AG04450 (cell line): ENCODE measurements at regions not wholly inside any gene's neighbourhood (a gene's known extent, or its start where the extent isn't known, plus 50 kb on each side); places are given as distances from the start of the nearest gene placed in this dataset.

Source experiments
- CTCF ChIA-PET: fragments of 300-600, 350-600 bp; formaldehyde crosslinking; extraction: SDS; loops from one replicate; lab custom pipeline; 2022; ENCODE audit warnings: antibody characterized with exemption, inconsistent platforms; lab: Charles Lee
- POLR2A ChIA-PET: fragments of 350-600 bp; formaldehyde crosslinking; extraction: SDS; loops from one replicate; lab custom pipeline; 2021; ENCODE audit warnings: antibody characterized with exemption, inconsistent platforms; lab: Yijun Ruan, JAX
- DNase-seq: peaks from one replicate; pipeline ENCODE4 v3.0.0-alpha.2; 2011; ENCODE audit warnings: low read depth, low spot score
- H3K27ac ChIP-seq: one replicate; pipeline ENCODE4 v1.5.1; 2012; ENCODE audit warnings: low read depth, low read length, control low read depth
- H3K27me3 ChIP-seq: one replicate; pipeline ENCODE4 v1.6.0; 2012; ENCODE audit warnings: low read length; ENCODE audit not compliant: control insufficient read depth, insufficient read depth
- H3K4me3 ChIP-seq: 2 replicates; pipeline ENCODE4 v1.5.1; 2011; ENCODE audit warnings: mild to moderate bottlenecking, low read depth, low read length, control low read depth
- H3K9me3 ChIP-seq: 2 replicates; pipeline ENCODE4 v1.5.1; 2012; ENCODE audit warnings: low read length; ENCODE audit not compliant: control insufficient read depth, insufficient read depth
- CTCF ChIP-seq: IDR thresholded peaks from 2 replicates; pipeline ENCODE4 v1.5.1; 2011; ENCODE audit warnings: low read depth, low read length, control low read depth, inconsistent platforms

- no peak for DNase-seq
- no peak for TF ChIP-seq CTCF
- Histone ChIP-seq H3K4me3 (no peak overlapping the region), H3K27me3 (peaks cover 27% of the 10 kb centered on the region), H3K27ac (no peak overlapping the region), H3K9me3 (no peaks in the 10 kb centered on the region; the same call in 1 of the 2 replicates)
- POLR2A ChIA-PET = no interaction called here
- CTCF ChIA-PET = interaction anchor here (0.8 kb wide), 1 partner anchor 381 kb away, joined by 3 read pairs; no protein-coding TSS in a partner anchor
These were observed 211.2 kb downstream of the RBFOX3 start for GRCh38 chr17:79399610-79400144.

DNA sequence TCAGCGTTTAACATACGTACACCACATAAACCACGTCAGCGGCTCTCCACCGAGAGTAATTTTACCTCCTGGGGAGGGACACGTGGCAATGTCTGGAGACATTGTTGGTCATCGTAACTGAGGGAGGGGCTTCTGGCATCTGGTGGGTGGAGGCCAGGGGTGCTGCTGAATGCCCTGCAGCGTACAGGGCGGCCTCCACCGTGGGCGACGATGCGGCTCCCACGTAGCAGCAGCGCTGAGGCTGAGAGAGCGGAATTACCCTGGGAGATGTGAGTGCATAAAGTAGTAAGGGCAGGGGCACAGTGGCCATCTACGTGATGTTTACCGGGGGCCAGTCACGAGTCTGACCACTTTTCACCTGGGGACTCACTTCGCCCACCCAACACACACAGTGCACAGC lies 212.4 kb downstream of the RBFOX3 start:
- H3K27ac ChIP-seq = no peak overlapping the region
- no peak overlapping the region for H3K4me3 ChIP-seq
- ChIA-PET POLR2A (no interaction called here), CTCF (interaction anchor here (0.8 kb wide), 1 partner anchor 378 kb away, joined by 3 read pairs; no protein-coding TSS in a partner anchor)
- no peaks in the 10 kb centered on the region; the same call in 1 of the 2 replicates for H3K9me3 ChIP-seq
- TF ChIP-seq CTCF = no peak
- no peak for DNase-seq
- peaks cover 27% of the 10 kb centered on the region for H3K27me3 ChIP-seq

GRCh38 chr17:79396696-79397095 lies 214.2 kb downstream of the RBFOX3 start:
- no peak for TF ChIP-seq CTCF
- Histone ChIP-seq H3K4me3 (no peak overlapping the region), H3K27ac (no peak overlapping the region), H3K9me3 (no peaks in the 10 kb centered on the region; the same call in 1 of the 2 replicates), H3K27me3 (peaks cover 27% of the 10 kb centered on the region)
- DNase-seq = no peak
- ChIA-PET CTCF (interaction anchor here (1.8 to 10.8 kb wide), 2 partner anchors 310 to 351 kb away, joined by 5 to 221 read pairs; no protein-coding TSS in a partner anchor), POLR2A (no interaction called here)

DNA sequence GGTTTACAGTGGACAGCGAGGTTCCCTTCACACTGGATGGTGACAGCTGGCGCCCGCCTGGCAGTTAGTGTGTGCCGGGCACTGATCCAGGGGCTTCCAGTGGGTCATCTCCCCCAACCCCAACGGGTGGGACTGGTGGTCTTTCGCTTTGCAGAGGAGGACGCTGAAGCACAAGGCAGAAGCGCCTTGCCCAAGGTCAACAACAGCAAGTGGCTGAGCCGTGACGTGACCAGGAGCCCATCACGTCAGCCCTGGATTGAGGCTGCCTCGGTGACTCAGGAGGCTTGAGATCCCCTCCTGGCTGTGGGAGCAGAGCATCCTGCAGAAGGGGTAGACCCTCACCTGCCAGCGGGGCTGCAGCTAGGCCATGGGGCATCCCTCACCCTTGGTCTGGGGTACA lies 215.3 kb downstream of the RBFOX3 start:
- no peak overlapping the region for H3K4me3 ChIP-seq
- ChIA-PET POLR2A (no interaction called here), CTCF (interaction anchor here (10.8 kb wide), 1 partner anchor 309 kb away, joined by 221 read pairs; no protein-coding TSS in a partner anchor)
- no peak overlapping the region for H3K27ac ChIP-seq
- no peak for TF ChIP-seq CTCF
- H3K9me3 ChIP-seq = no peaks in the 10 kb centered on the region; the same call in 1 of the 2 replicates
- H3K27me3 ChIP-seq = peaks cover 27% of the 10 kb centered on the region
- DNase-seq = no peak

DNA sequence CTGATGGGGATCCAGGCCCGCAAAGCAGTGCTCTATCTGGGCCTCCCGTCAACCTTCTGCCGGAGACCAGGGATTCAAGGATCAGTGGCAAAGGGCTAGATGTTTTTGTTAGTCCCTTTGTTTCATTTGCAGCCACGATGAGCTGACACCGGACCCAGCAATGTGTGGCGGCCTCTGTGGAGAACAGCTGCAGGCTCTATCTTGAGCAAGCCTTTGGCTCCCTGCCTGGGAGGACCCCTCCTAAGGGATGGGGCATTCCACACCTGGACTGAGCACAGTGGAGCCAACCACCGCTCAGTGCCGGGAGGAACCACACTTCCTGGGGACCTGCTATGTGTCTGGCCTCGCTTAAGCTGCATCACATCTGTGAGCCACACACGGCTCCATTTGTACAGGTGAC lies 215.8 kb downstream of the RBFOX3 start:
- no peak for DNase-seq
- ChIA-PET CTCF (interaction anchor here (10.8 kb wide), 1 partner anchor 309 kb away, joined by 221 read pairs; no protein-coding TSS in a partner anchor), POLR2A (no interaction called here)
- H3K27ac ChIP-seq = no peak overlapping the region
- H3K9me3 ChIP-seq = no peaks in the 10 kb centered on the region; the same call in 1 of the 2 replicates
- peaks cover 22% of the 10 kb centered on the region for H3K27me3 ChIP-seq
- no peak for TF ChIP-seq CTCF
- no peak overlapping the region for H3K4me3 ChIP-seq
